ENCODE measurements at regions not wholly inside any gene's neighbourhood (a gene's known extent, or its start where the extent isn't known, plus 50 kb on each side); places are given as distances from the start of the nearest gene placed in this dataset.
"Not testable (repeated sequence)": the region's sequence is repeated elsewhere in the genome, so short reads cannot be mapped to it uniquely, and the experiment has no call there.

DNA sequence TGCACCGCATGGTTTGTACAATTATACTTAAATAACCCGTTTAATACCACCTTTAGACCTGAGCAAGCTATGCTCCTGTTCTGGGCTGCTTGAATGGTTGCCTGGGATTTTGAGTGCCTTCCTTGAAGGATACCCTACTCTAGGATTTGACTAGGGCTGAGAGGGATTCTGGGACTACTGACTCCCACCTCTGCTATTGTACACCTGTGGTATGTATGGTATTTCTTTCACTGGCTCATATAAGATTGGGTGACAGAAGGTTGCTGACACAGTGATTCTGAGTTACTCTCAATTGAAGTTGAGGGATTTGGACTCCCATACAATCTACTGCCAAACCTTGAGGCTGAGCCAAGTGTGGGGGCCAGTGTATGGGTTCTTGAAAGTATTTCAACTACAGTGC, 494.4 kb upstream of the SEMA3D start:
- CTCF ChIA-PET, result no interaction called here
- no peak for TF ChIP-seq CBX3 (IDR thresholded peaks at IDR 0.05; ENCODE audit: low read depth)
- TF ChIP-seq CEBPB (IDR thresholded peaks at IDR 0.05; ENCODE audit: low read depth), result no peak
- TF ChIP-seq POLR2AphosphoS5 (IDR thresholded peaks at IDR 0.05; ENCODE audit: low read depth, low read length), result no peak
- TF ChIP-seq SIN3A (IDR thresholded peaks at IDR 0.05; ENCODE audit: low read depth), result no peak
- no peak for TF ChIP-seq ELF1 (IDR thresholded peaks at IDR 0.05; ENCODE audit: borderline replicate concordance, low read depth)
- no peak for TF ChIP-seq JUND (IDR thresholded peaks at IDR 0.05)
- TF ChIP-seq FOSL1 (IDR thresholded peaks at IDR 0.05; ENCODE audit: low read depth), result no peak
- TF ChIP-seq TCF7L2 (IDR thresholded peaks at IDR 0.05; ENCODE audit: borderline replicate concordance, extremely low read depth, insufficient read depth, insufficient read length), result no peak
- no peak for TF ChIP-seq ZFX (IDR thresholded peaks at IDR 0.05)
- RAD21 ChIA-PET (ENCODE audit: low non-redundant PET in 1 of 2, low total read pairs in 2 of 2, uncharacterized antibody in 2 of 2, unreplicated experiment in 2 of 2), result no interaction called here
- Histone ChIP-seq H3K9me2 (ENCODE audit: insufficient read depth) (no peaks in the 10 kb centered on the region), H3K27ac (ENCODE audit: low read depth, low read length) (no peak overlapping the region), H2AFZ (ENCODE audit: low read depth, low read length, poor library complexity, severe bottlenecking) (no peak overlapping the region), H3K4me1 (ENCODE audit: control insufficient read depth in 1 of 2, insufficient read depth in 2 of 2, low read length in 2 of 2) (no peaks in the 10 kb centered on the region), H3K9ac (ENCODE audit: low read length) (no peak overlapping the region), H3K4me2 (ENCODE audit: low read length) (no peak overlapping the region), H3K79me2 (ENCODE audit: insufficient read depth, low read length) (no peaks in the 10 kb centered on the region), H3K36me3 (ENCODE audit: control insufficient read depth in 1 of 2, insufficient read depth in 2 of 2, low read length in 2 of 2) (no peaks in the 10 kb centered on the region), H3K4me3 (replicated peaks in 1 of 2; ENCODE audit: low read depth in 1 of 2, low read length in 2 of 2) (no peak overlapping the region), H3K27me3 (ENCODE audit: insufficient read depth, low read length) (no peaks in the 10 kb centered on the region), H3K9me3 (ENCODE audit: control insufficient read depth in 1 of 2, insufficient read depth in 1 of 2, low read depth in 1 of 2, low read length in 2 of 2) (no peaks in the 10 kb centered on the region), H4K20me1 (ENCODE audit: insufficient read depth) (no peaks in the 10 kb centered on the region)
- POLR2A ChIA-PET, result no interaction called here
- no TSS peak for BruUV-seq (replicated peaks)
- ATAC-seq (no peak), DNase-seq (ENCODE audit: low read depth, low spot score) (no peak)
- intact Hi-C loops (cut with micrococcal nuclease), result no loop called here

DNA sequence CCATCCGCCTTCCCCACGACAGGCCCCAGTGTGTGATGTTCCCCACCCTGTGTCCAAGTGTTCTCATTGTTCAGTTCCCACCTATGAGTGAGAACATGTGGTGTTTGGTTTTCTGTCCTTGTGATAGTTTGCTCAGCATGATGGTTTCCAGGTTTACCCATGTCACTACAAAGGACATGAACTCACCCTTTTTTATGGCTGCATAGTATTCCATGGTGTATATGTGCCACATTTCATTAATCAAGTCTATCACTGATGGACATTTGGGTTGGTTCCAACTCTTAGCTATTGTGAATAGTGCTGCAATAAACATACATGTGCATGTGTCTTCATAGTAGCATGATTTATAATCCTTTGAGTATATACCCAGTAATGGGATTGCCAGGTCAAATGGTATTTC, 488.2 kb upstream of the SEMA3D start:
- H3K4me3 ChIP-seq (replicated peaks in 1 of 2; ENCODE audit: low read depth in 1 of 2, low read length in 2 of 2); H4K20me1 ChIP-seq (ENCODE audit: insufficient read depth); DNase-seq (ENCODE audit: low read depth, low spot score); RAD21 ChIA-PET (ENCODE audit: low non-redundant PET in 1 of 2, low total read pairs in 2 of 2, uncharacterized antibody in 2 of 2, unreplicated experiment in 2 of 2); H2AFZ ChIP-seq (ENCODE audit: low read depth, low read length, poor library complexity, severe bottlenecking); ATAC-seq; intact Hi-C loops (cut with micrococcal nuclease); H3K27ac ChIP-seq (ENCODE audit: low read depth, low read length); H3K9me2 ChIP-seq (ENCODE audit: insufficient read depth); H3K9ac ChIP-seq (ENCODE audit: low read length); POLR2A ChIA-PET; CTCF ChIA-PET; H3K9me3 ChIP-seq (ENCODE audit: control insufficient read depth in 1 of 2, insufficient read depth in 1 of 2, low read depth in 1 of 2, low read length in 2 of 2); H3K4me1 ChIP-seq (ENCODE audit: control insufficient read depth in 1 of 2, insufficient read depth in 2 of 2, low read length in 2 of 2); H3K79me2 ChIP-seq (ENCODE audit: insufficient read depth, low read length); H3K27me3 ChIP-seq (ENCODE audit: insufficient read depth, low read length); BruUV-seq (replicated peaks); H3K36me3 ChIP-seq (ENCODE audit: control insufficient read depth in 1 of 2, insufficient read depth in 2 of 2, low read length in 2 of 2); H3K4me2 ChIP-seq (ENCODE audit: low read length): not testable (repeated sequence)
